Activated T-cell treated with anti-CD3 and anti-CD28 coated beads, Interleukin-2, amount 50 U/mL, for 72 hours (primary cell): ENCODE measurements at regions not wholly inside any gene's neighbourhood (a gene's known extent, or its start where the extent isn't known, plus 50 kb on each side); places are given as distances from the start of the nearest gene placed in this dataset.

ENCODE experiments used
- ATAC-seq, 2 donors: fragments of 150-1000 bp; cut with Tn5 transposase; replicated peaks in 1 of 2; 2 replicates each; pipeline ENCODE4 v1.10.0; 2021; ENCODE audit warnings: moderate library complexity in 2 of 2, mild to moderate bottlenecking in 1 of 2
- DNase-seq, 2 donors: peaks; one replicate each; pipeline ENCODE4 v3.0.0; 2021 to 2022; ENCODE audit warnings: mixed read lengths in 1 of 2
- H3K27ac Mint-ChIP-seq: one replicate; pipeline ENCODE4 v1.8.0; 2022; ENCODE audit warnings: mild to moderate bottlenecking, moderate library complexity, mixed read lengths
- H3K27me3 Mint-ChIP-seq: one replicate; pipeline ENCODE4 v1.8.0; 2022; ENCODE audit warnings: low read depth, mixed read lengths
- H3K36me3 Mint-ChIP-seq, 2 donors: one replicate each; pipeline ENCODE4 v1.8.0; 2022; ENCODE audit warnings: mixed read lengths in 2 of 2, mild to moderate bottlenecking in 1 of 2; ENCODE audit not compliant: insufficient read depth in 2 of 2
- H3K4me1 Mint-ChIP-seq: one replicate; pipeline ENCODE4 v1.8.0; 2022; ENCODE audit warnings: low read depth, mixed read lengths
- H3K4me3 Mint-ChIP-seq, 2 donors: one replicate each; pipeline ENCODE4 v1.8.0; 2022; ENCODE audit warnings: mild to moderate bottlenecking in 2 of 2, mixed read lengths in 2 of 2, moderate library complexity in 2 of 2
- H3K9me3 Mint-ChIP-seq, 2 donors: one replicate each; pipeline ENCODE4 v1.8.0; 2022; ENCODE audit warnings: mixed read lengths in 2 of 2

DNA sequence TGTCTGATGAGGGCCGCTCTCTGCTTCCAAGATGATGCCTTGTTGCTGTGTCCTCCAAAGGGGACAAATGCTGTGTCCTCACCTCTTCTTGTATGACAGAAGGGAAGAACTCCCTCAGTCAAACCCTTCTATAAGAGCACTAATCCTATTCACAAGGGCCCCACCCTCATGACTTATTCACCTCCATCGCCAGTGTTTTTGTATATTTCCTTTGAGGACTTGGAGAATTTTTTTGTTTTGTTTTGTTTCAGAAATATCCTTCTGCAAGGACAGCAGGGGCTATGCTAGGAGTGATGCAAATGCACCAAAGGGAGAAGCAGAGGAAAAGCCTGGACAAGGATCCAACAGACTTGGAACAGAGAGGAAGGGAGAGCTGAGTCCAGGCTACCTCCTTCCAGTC is 214.4 kb downstream of the TLE3 start:
- peaks cover 7% of the 10 kb centered on the region for H3K4me1 Mint-ChIP-seq
- H3K27me3 Mint-ChIP-seq, result peaks cover 14% of the 10 kb centered on the region
- H3K9me3 Mint-ChIP-seq, result no peaks in the 10 kb centered on the region
- no peak for ATAC-seq
- no peaks in the 10 kb centered on the region for H3K36me3 Mint-ChIP-seq
- no peak overlapping the region for H3K27ac Mint-ChIP-seq
- H3K4me3 Mint-ChIP-seq, result no peak overlapping the region
- DNase-seq, result no peak

- Mint-ChIP-seq H3K4me3 (no peak overlapping the region), H3K27ac (no peak overlapping the region), H3K4me1 (peaks cover 7% of the 10 kb centered on the region), H3K27me3 (peaks cover 14% of the 10 kb centered on the region), H3K36me3 (no peaks in the 10 kb centered on the region), H3K9me3 (no peaks in the 10 kb centered on the region)
- no peak for DNase-seq
- ATAC-seq, result no peak
Measured at GRCh38 chr15:69885173-69885955, 212.4 kb downstream of the TLE3 start.

DNA sequence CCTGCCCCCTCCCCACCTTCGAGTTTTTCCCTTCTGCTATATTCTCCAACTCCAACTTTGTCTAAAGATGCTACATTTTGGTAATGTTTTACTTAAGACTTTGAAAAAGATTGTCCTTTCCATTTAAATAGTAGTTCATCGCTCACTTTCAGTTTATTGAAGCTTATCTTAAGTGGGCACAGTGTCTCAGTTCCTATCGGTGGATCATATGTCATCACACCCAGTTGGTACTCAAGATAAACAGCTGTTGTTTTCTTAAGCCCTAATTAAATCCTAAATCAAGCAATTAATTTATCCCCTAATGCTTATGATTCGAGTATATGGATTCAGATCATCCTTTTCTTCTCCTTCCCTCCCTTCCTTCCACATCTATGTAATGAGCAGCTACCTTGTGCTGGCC is 210.7 kb downstream of the TLE3 start:
- ATAC-seq, result no peak
- Mint-ChIP-seq H3K36me3 (no peaks in the 10 kb centered on the region), H3K4me3 (no peak overlapping the region), H3K27me3 (peaks cover 14% of the 10 kb centered on the region), H3K27ac (no peak overlapping the region), H3K4me1 (peaks cover 7% of the 10 kb centered on the region), H3K9me3 (no peaks in the 10 kb centered on the region)
- no peak for DNase-seq

DNA sequence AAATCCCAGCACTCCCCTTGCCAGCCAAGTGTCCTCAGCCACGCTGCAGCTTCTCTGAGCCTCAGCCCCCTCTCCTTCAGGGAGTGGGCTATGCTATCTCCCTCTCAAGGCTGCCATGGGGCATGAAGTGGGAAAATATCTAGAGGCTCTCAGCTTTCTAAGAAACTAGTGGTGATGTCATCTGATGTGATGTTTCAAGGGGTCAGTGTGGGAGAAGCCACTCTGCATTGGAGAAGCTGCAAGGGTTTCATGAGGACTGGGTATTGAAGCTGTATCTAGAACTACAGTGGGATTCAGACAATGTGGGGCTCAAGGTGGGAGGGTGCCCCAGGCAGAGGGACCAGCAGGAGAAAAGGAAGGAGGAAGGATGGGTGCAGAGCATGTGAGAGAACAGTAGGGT is 210.2 kb downstream of the TLE3 start:
- Mint-ChIP-seq H3K27me3 (peaks cover 14% of the 10 kb centered on the region), H3K27ac (no peak overlapping the region), H3K36me3 (no peaks in the 10 kb centered on the region), H3K4me3 (no peak overlapping the region), H3K4me1 (peaks cover 7% of the 10 kb centered on the region), H3K9me3 (no peaks in the 10 kb centered on the region)
- no peak for DNase-seq
- no peak for ATAC-seq

DNA sequence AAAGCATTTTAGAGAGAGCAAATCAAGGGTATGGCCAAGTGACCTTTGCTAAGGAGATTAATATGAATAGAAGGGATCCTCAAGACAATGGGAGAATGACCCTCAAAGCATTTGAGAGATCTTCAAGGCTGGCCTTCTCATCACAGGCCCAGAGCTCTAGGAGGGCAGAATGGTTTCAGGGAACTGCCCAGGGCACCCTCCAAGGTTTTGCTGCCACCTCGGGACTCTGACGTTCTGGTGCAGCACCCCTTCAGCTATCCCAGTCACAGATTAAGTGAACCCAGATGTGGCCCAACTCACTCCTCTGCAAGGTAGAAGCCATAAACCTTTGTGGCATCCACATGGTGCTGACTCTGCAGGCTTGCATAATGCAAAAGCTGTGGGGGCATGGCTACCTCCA is 209.3 kb downstream of the TLE3 start:
- no peak for DNase-seq
- Mint-ChIP-seq H3K4me1 (peaks cover 7% of the 10 kb centered on the region), H3K4me3 (no peak overlapping the region), H3K27me3 (peaks cover 14% of the 10 kb centered on the region), H3K36me3 (no peaks in the 10 kb centered on the region), H3K27ac (no peak overlapping the region), H3K9me3 (no peaks in the 10 kb centered on the region)
- no peak for ATAC-seq

- DNase-seq, result no peak
- no peaks in the 10 kb centered on the region for H3K4me1 Mint-ChIP-seq
- H3K9me3 Mint-ChIP-seq, result peaks cover 2 to 7% of the 10 kb centered on the region in 2 donors
- no peak overlapping the region for H3K27ac Mint-ChIP-seq
- H3K27me3 Mint-ChIP-seq, result peaks cover 35% of the 10 kb centered on the region
- ATAC-seq, result no peak
- H3K36me3 Mint-ChIP-seq, result no peaks in the 10 kb centered on the region
- H3K4me3 Mint-ChIP-seq, result no peak overlapping the region
Measured at GRCh38 chr15:69891070-69891536, 206.6 kb downstream of the TLE3 start.

- no peaks in the 10 kb centered on the region for H3K4me1 Mint-ChIP-seq
- H3K36me3 Mint-ChIP-seq, result no peaks in the 10 kb centered on the region
- no peak for ATAC-seq
- DNase-seq, result no peak
- no peak overlapping the region for H3K4me3 Mint-ChIP-seq
- H3K27ac Mint-ChIP-seq, result no peak overlapping the region
- H3K27me3 Mint-ChIP-seq, result peaks cover 35% of the 10 kb centered on the region
- H3K9me3 Mint-ChIP-seq, result peaks cover 2 to 7% of the 10 kb centered on the region in 2 donors
Measured at GRCh38 chr15:69891606-69892005, 206.1 kb downstream of the TLE3 start.

DNA sequence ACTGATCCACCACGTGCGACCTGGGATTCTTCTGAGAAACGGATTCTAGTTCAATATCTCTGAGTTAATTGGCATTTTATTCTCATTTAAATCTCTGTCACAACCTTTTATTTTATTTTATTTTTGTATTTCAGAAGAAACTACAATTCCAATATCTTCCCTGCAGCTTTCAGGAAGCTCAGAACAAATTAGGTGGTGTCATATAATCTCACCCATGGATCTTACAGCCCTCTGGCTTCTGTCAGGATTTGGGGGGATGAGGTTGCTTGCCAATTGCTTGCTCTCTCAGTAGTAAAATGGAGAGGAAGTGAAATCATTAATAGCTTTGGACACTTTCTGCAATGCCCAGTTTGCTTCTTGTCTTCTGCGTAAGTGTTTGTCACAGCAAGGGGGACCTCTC is 205.4 kb downstream of the TLE3 start:
- ATAC-seq (no peak), DNase-seq (no peak)
- Mint-ChIP-seq H3K4me3 (no peak overlapping the region), H3K4me1 (no peaks in the 10 kb centered on the region), H3K36me3 (no peaks in the 10 kb centered on the region), H3K9me3 (peaks cover 2 to 7% of the 10 kb centered on the region in 2 donors), H3K27ac (no peak overlapping the region), H3K27me3 (peaks cover 27% of the 10 kb centered on the region)

DNA sequence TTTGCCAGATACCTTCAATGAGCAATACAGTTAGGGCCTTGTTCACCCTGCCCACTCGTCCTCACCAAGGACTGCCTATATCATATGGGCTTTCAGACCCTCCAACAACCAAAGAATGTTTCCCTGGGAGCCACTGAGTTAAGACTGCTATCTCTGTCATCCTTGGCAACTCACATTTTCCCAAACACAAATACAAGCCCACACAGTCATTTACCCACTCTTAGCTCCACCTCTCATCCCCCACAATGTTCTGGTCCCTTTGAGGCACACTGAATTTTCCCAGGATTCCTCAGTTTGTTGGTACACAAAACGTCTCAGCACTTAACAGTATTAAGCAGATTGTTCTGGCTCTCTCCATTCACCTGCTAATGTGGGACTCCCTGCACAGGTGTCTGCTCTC is 204.6 kb downstream of the TLE3 start:
- Mint-ChIP-seq H3K27ac (no peak overlapping the region), H3K27me3 (peaks cover 23% of the 10 kb centered on the region), H3K4me3 (no peak overlapping the region), H3K36me3 (no peaks in the 10 kb centered on the region), H3K9me3 (peaks cover 2 to 7% of the 10 kb centered on the region in 2 donors), H3K4me1 (no peaks in the 10 kb centered on the region)
- no peak for DNase-seq
- no peak for ATAC-seq

GRCh38 chr15:69893863-69894262 is 203.9 kb downstream of the TLE3 start:
- Mint-ChIP-seq H3K27ac (no peak overlapping the region), H3K36me3 (no peaks in the 10 kb centered on the region), H3K4me1 (no peaks in the 10 kb centered on the region), H3K9me3 (peaks cover 2 to 7% of the 10 kb centered on the region in 2 donors), H3K4me3 (no peak overlapping the region), H3K27me3 (peaks cover 23% of the 10 kb centered on the region)
- DNase-seq, result no peak
- ATAC-seq, result no peak

GRCh38 chr15:69895202-69895601 is 202.5 kb downstream of the TLE3 start:
- DNase-seq, result no peak
- no peak overlapping the region for H3K27ac Mint-ChIP-seq

DNA sequence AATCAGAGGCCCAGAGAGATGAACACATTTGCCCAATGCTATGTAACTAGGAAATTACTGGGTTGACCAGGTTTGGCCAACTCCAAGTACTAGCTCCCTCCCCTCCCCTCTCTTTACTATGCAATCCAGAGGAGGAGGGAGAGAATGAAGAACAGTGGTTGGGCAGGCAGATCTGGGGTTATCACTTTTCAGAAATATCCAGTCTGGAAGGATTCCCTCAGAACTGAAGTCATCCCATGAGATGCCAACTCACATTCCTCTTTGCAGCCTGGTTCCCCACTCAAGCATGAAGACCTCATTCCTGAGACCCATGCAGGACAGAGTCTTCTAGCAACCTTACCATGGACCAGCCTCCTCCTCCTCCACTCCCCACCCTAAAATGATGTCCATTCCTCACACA is 201.1 kb downstream of the TLE3 start:
- H3K36me3 Mint-ChIP-seq, result no peaks in the 10 kb centered on the region
- H3K4me3 Mint-ChIP-seq, result no peak overlapping the region
- no peak for DNase-seq
- peaks cover 2 to 7% of the 10 kb centered on the region in 2 donors for H3K9me3 Mint-ChIP-seq
- no peak overlapping the region for H3K27ac Mint-ChIP-seq
- H3K4me1 Mint-ChIP-seq, result no peaks in the 10 kb centered on the region
- H3K27me3 Mint-ChIP-seq, result peaks cover 23% of the 10 kb centered on the region
- no peak for ATAC-seq

More at GRCh38 chr15:69895202-69895601, 202.5 kb downstream of the TLE3 start:
- H3K9me3 Mint-ChIP-seq, result peaks cover 2 to 7% of the 10 kb centered on the region in 2 donors
- H3K27me3 Mint-ChIP-seq, result peaks cover 23% of the 10 kb centered on the region
- no peaks in the 10 kb centered on the region for H3K36me3 Mint-ChIP-seq
- no peak overlapping the region for H3K4me3 Mint-ChIP-seq
- H3K4me1 Mint-ChIP-seq, result no peaks in the 10 kb centered on the region
- ATAC-seq, result no peak

DNA sequence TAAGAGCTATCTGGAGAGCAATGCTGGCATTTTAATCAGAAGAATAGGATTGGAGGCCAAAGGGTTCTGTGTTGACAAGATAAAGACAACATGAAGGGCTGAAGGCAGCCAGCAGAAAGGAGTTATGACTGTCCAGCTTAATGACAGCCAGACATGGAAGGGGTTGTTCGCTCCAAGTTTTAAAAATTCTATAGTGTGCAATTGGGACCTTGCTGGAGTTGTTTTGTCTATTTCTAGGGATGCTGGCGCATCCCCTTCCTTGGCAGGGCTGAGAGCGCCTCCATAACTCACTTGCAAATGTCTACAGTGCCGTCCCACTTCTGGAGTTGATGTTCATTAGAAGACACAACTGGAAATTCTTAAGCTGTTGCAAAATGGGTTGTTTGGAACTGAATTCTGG is 200.7 kb downstream of the TLE3 start:
- H3K36me3 Mint-ChIP-seq, result no peaks in the 10 kb centered on the region
- ATAC-seq, result no peak
- no peak for DNase-seq
- H3K27ac Mint-ChIP-seq, result no peak overlapping the region
- peaks cover 2 to 7% of the 10 kb centered on the region in 2 donors for H3K9me3 Mint-ChIP-seq
- no peak overlapping the region for H3K4me3 Mint-ChIP-seq
- H3K4me1 Mint-ChIP-seq, result no peaks in the 10 kb centered on the region
- H3K27me3 Mint-ChIP-seq, result peaks cover 23% of the 10 kb centered on the region
